HepG2 (cell line): ENCODE measurements at regions not wholly inside any gene's neighbourhood (a gene's known extent, or its start where the extent isn't known, plus 50 kb on each side); places are given as distances from the start of the nearest gene placed in this dataset.

ENCODE experiments used
- ATAC-seq: fragments of 200-7000 bp; cut with Tn5 transposase; 3 replicates; pipeline ENCODE4 v1.9.1; 2020; ENCODE audit warnings: mild to moderate bottlenecking, moderate library complexity
- BruUV-seq: library from RNA; stranded (reverse); fragments of 400-500 nt; replicated peaks from 2 replicates; lab custom pipeline; 2021; lab: Mats Ljungman, UMichigan
- CTCF ChIA-PET: fragments of 300-600 bp; formaldehyde crosslinking; extraction: SDS; loops from one replicate; lab custom pipeline; 2021; ENCODE audit warnings: low total read pairs, inconsistent platforms, low intra/inter-chr PET ratio; lab: Yijun Ruan, JAX
- POLR2A ChIA-PET: fragments of 350-600 bp; sonication (Branson Sonifier 250); formaldehyde crosslinking; loops from one replicate; lab custom pipeline; 2020; ENCODE audit warnings: antibody characterized with exemption, inconsistent platforms; lab: Yijun Ruan, JAX
- DNase-seq: peaks from one replicate; pipeline ENCODE4 v3.0.0-alpha.2; 2015; ENCODE audit warnings: low spot score
- FAIRE-seq: peaks from 3 replicates; lab custom pipeline; 2011; peaks lifted over from hg19 to GRCh38; lab: Jason Lieb, UNC
- H2AFZ ChIP-seq: one replicate; pipeline ENCODE4 v1.6.1; 2011; ENCODE audit warnings: low read length, inconsistent platforms
- H3K27ac ChIP-seq: fragments of 300-600 bp; 3 replicates; pipeline ENCODE4 v1.8.0; 2011; ENCODE audit warnings: mixed run types, mild to moderate bottlenecking, mixed read lengths, low read length, inconsistent platforms; ENCODE audit not compliant: insufficient read depth; ENCODE audit errors: extremely low read length
- H3K27me3 ChIP-seq, 2 experiments: fragments of 200-600 bp in 1 of 2; 2 replicates in 1 of 2; 3 replicates in 1 of 2; pipeline versions ENCODE4 v1.6.0 to v1.8.0; 2011; ENCODE audit warnings: low read length in 2 of 2, mild to moderate bottlenecking in 2 of 2, moderate library complexity in 2 of 2, inconsistent platforms in 1 of 2; ENCODE audit not compliant: insufficient read depth in 2 of 2, control insufficient read depth in 1 of 2
- H3K36me3 ChIP-seq, 2 experiments: fragments of 200-600 bp in 1 of 2; replicated peaks in 1 of 2; 2 replicates in 1 of 2; 3 replicates in 1 of 2; pipeline versions ENCODE4 v1.5.1 to v1.8.0; 2011; ENCODE audit warnings: low read length in 2 of 2, inconsistent platforms in 1 of 2; ENCODE audit not compliant: insufficient read depth in 2 of 2, control insufficient read depth in 1 of 2
- H3K4me1 ChIP-seq: 2 replicates; pipeline ENCODE4 v1.5.1; 2012; ENCODE audit warnings: low read length, inconsistent platforms; ENCODE audit not compliant: insufficient read depth
- H3K4me2 ChIP-seq: 2 replicates; pipeline ENCODE4 v1.6.0; 2011; ENCODE audit warnings: low read depth, low read length, inconsistent platforms
- H3K4me3 ChIP-seq, 3 experiments: fragments of 200-600 bp in 1 of 3; sonication (generic), shearing (Covaris generic) in 1 of 3; replicated peaks in 1 of 3; 2 replicates each; pipeline ENCODE4 v1.5.1; 2011 to 2016; ENCODE audit warnings: low read length in 3 of 3, inconsistent platforms in 2 of 3, low read depth in 2 of 3, mild to moderate bottlenecking in 2 of 3, control low read depth in 1 of 3, mixed read lengths in 1 of 3; ENCODE audit not compliant: insufficient read depth in 1 of 3
- H3K79me2 ChIP-seq: one replicate; pipeline ENCODE4 v1.6.1; 2011; ENCODE audit warnings: low read length, inconsistent platforms; ENCODE audit not compliant: insufficient read depth
- H3K9ac ChIP-seq: 2 replicates; pipeline ENCODE4 v1.6.0; 2011; ENCODE audit warnings: mild to moderate bottlenecking, low read depth, low read length, inconsistent platforms; ENCODE audit not compliant: insufficient read depth
- H3K9me3 ChIP-seq: 2 replicates; pipeline ENCODE4 v1.5.1; 2012; ENCODE audit warnings: mild to moderate bottlenecking, low read length
- H4K20me1 ChIP-seq: 2 replicates; pipeline ENCODE4 v1.6.0; 2011; ENCODE audit warnings: inconsistent platforms, mild to moderate bottlenecking, low read length, moderate library complexity; ENCODE audit not compliant: insufficient read depth
- DNMT3B ChIP-seq: conservative IDR thresholded peaks from 2 replicates; pipeline ENCODE4 v1.6.1; 2016; ENCODE audit warnings: missing biosample characterization, control low read depth
- GABPA ChIP-seq, 2 experiments: IDR thresholded peaks; 2 replicates each; pipeline ENCODE4 v1.6.1; 2011 to 2016; ENCODE audit warnings: low read depth in 2 of 2, low read length in 1 of 2, missing biosample characterization in 1 of 2, missing genetic modification characterization in 1 of 2
- GRHL1 ChIP-seq: sonication (generic); formaldehyde crosslinking; conservative IDR thresholded peaks from 2 replicates; pipeline ENCODE4 v1.8.0; 2022; ENCODE audit warnings: missing genetic modification reagents
- JUN ChIP-seq: sonication (generic); formaldehyde crosslinking; IDR thresholded peaks from 2 replicates; pipeline ENCODE4 v1.4.0; 2020; ENCODE audit warnings: mild to moderate bottlenecking, missing genetic modification reagents
- MYPOP ChIP-seq: sonication (generic); formaldehyde crosslinking; IDR thresholded peaks from 2 replicates; pipeline ENCODE4 v1.8.1; 2023; ENCODE audit warnings: mild to moderate bottlenecking, moderate library complexity, missing genetic modification reagents
- PHF5A ChIP-seq: IDR thresholded peaks from one replicate; pipeline ENCODE4 v1.6.1; 2018; ENCODE audit warnings: low read depth, missing genetic modification reagents; ENCODE audit not compliant: unreplicated experiment
- PITX1 ChIP-seq: sonication (generic); formaldehyde crosslinking; IDR thresholded peaks from 2 replicates; pipeline ENCODE4 v1.5.1; 2020; ENCODE audit warnings: mild to moderate bottlenecking, missing genetic modification reagents
- SOX6 ChIP-seq, 2 experiments: fragments of 450-650 bp in 1 of 2; sonication (generic) in 1 of 2; formaldehyde crosslinking in 1 of 2; IDR thresholded peaks; 2 replicates each; pipeline versions ENCODE4 v1.4.0 to v1.6.1; 2017 to 2020; ENCODE audit warnings: antibody characterized with exemption in 1 of 2, mild to moderate bottlenecking in 1 of 2, missing genetic modification reagents in 1 of 2
- TFDP2 ChIP-seq: sonication (generic); formaldehyde crosslinking; IDR thresholded peaks from 2 replicates; pipeline ENCODE4 v1.4.0; 2020; ENCODE audit warnings: missing genetic modification reagents
- ZHX1 ChIP-seq: sonication (generic); formaldehyde crosslinking; IDR thresholded peaks from 2 replicates; pipeline ENCODE4 v1.8.1; 2022; ENCODE audit warnings: low read depth, mild to moderate bottlenecking, missing genetic modification reagents
- ZKSCAN8 ChIP-seq: IDR thresholded peaks from 2 replicates; pipeline ENCODE4 v1.6.1; 2016; ENCODE audit warnings: borderline replicate concordance, missing genetic modification reagents, missing compliant biosample characterization
- ZNF629 ChIP-seq: sonication (generic); formaldehyde crosslinking; conservative IDR thresholded peaks from 2 replicates; pipeline ENCODE4 v1.5.0; 2020; ENCODE audit warnings: missing genetic modification reagents
- ZNF891 ChIP-seq: sonication (generic); formaldehyde crosslinking; IDR thresholded peaks from 2 replicates; pipeline ENCODE4 v1.5.0; 2020; ENCODE audit warnings: mild to moderate bottlenecking, missing genetic modification reagents
- WGBS: methylation state at CpG from one replicate; pipeline ENCODE4 v1.1.6; 2017; ENCODE audit warnings: low lambda C conversion rate; 5-methylcytosine and 5-hydroxymethylcytosine counted together
- in situ Hi-C: cut with HindIII; loops from 2 replicates; pipeline ENCODE4 v1.10.0; 2017; ENCODE audit warnings: low pct_unique_long_range_greater_than_20kb; ENCODE audit not compliant: extremely low pct_ligation_motif_present
- intact Hi-C: fragments of 100-400 bp; cut with micrococcal nuclease; formaldehyde crosslinking; loops from one replicate; pipeline ENCODE4 v1.10.0; 2022; ENCODE audit not compliant: unreplicated experiment
- TF ChIP-seq, protein P1 (sequence below): sonication (generic); formaldehyde crosslinking; IDR thresholded peaks from 2 replicates; pipeline ENCODE4 v1.8.0; 2022; ENCODE audit warnings: missing genetic modification reagents, mild to moderate bottlenecking, borderline replicate concordance

- TF ChIP-seq GRHL1 (CRISPR knock-in tag): no peak
- no peak for TF ChIP-seq ZNF891 (CRISPR knock-in tag)
- no peak for TF ChIP-seq ZHX1
- no peak for TF ChIP-seq ZKSCAN8
- no peak for TF ChIP-seq GABPA (IDR thresholded peaks at IDR 0.05; ENCODE audit: low read depth, low read length)
- TF ChIP-seq GABPA (CRISPR knock-in tag; IDR thresholded peaks at IDR 0.05; ENCODE audit: low read depth): no peak
- TF ChIP-seq, all 625 proteins: peak for 2
Measured at GRCh38 chr18:27667064-27667463, 482.0 kb upstream of the CHST9 start (continued).

DNA sequence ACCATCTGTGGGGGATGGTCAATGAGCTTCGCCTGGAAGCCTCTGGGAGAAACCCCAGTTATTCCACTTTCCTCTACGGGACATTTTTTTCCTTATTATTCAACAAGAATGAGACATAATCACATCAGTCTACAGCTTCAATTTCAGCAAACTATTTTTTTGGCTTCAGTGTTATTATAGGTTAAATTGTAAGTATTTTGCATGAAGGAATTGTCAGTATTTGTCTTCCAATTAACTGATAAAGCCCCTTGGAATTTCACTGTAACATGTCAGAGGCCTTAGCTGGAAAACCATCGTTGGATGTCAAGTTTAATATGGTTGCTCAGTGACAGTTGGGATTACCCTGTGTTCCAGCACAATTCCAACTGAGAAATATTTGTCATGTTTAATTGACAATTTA lies 480.9 kb upstream of the CHST9 start:
- 30% methylated on average over 3 of the region's 3 CpGs for WGBS
- no TSS peak for BruUV-seq
- TF ChIP-seq PITX1 (no peak), JUN (CRISPR knock-in tag) (no peak), MYPOP (CRISPR knock-in tag) (no peak), SOX6 (IDR thresholded peaks at IDR 0.05) (no peak), SOX6 (CRISPR knock-in tag; IDR thresholded peaks at IDR 0.05) (no peak), DNMT3B (CRISPR knock-in tag) (no peak), TFDP2 (CRISPR knock-in tag) (no peak), PHF5A (CRISPR knock-in tag) (no peak), ZNF629 (CRISPR knock-in tag) (no peak)
- TF ChIP-seq, protein P1, sequence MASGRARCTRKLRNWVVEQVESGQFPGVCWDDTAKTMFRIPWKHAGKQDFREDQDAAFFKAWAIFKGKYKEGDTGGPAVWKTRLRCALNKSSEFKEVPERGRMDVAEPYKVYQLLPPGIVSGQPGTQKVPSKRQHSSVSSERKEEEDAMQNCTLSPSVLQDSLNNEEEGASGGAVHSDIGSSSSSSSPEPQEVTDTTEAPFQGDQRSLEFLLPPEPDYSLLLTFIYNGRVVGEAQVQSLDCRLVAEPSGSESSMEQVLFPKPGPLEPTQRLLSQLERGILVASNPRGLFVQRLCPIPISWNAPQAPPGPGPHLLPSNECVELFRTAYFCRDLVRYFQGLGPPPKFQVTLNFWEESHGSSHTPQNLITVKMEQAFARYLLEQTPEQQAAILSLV (CRISPR knock-in tag): no peak

More for the DNA sequence above, 480.9 kb upstream of the CHST9 start:
- ChIA-PET POLR2A (interaction anchor here (0.6 kb wide), 1 partner anchor 512 kb away, joined by 3 read pairs; no protein-coding TSS in a partner anchor), CTCF (no interaction called here)
- no peak for FAIRE-seq
- no peak overlapping the region for H3K27ac ChIP-seq
- no peaks in the 10 kb centered on the region for H3K36me3 ChIP-seq
- H3K4me3 ChIP-seq: no peak overlapping the region
- ATAC-seq: no peak
- no peak overlapping the region for H3K4me2 ChIP-seq
- no peak overlapping the region for H2AFZ ChIP-seq
- no peaks in the 10 kb centered on the region for H3K4me1 ChIP-seq
- H3K27me3 ChIP-seq: no peaks in the 10 kb centered on the region; a peak in 1 of 5 replicates
- no peak for DNase-seq
- intact Hi-C loops: no loop called here
- H3K9me3 ChIP-seq: no peaks in the 10 kb centered on the region
- H3K9ac ChIP-seq: no peak overlapping the region
- in situ Hi-C loops: no loop called here
- H3K79me2 ChIP-seq: no peaks in the 10 kb centered on the region
- no peaks in the 10 kb centered on the region for H4K20me1 ChIP-seq
